RPMI7951 (cell line): ENCODE measurements at regions not wholly inside any gene's neighbourhood (a gene's known extent, or its start where the extent isn't known, plus 50 kb on each side); places are given as distances from the start of the nearest gene placed in this dataset.

Source experiments
- DNase-seq: peaks from one replicate; pipeline ENCODE4 v3.0.0-alpha.2; 2012; ENCODE audit warnings: low read depth

- DNase-seq: peak; percentile 44
Measured at GRCh38 chr4:157023941-157024340, 52.0 kb upstream of the GLRB start.

- peak; percentile 67 for DNase-seq
Measured at GRCh38 chr4:157025898-157026297, 50.1 kb upstream of the GLRB start.
